ENCODE measurements at regions not wholly inside any gene's neighbourhood (a gene's known extent, or its start where the extent isn't known, plus 50 kb on each side); places are given as distances from the start of the nearest gene placed in this dataset.
A peak's percentile ranks its signal among the peaks of the same experiment; 100 is the strongest.

DNA sequence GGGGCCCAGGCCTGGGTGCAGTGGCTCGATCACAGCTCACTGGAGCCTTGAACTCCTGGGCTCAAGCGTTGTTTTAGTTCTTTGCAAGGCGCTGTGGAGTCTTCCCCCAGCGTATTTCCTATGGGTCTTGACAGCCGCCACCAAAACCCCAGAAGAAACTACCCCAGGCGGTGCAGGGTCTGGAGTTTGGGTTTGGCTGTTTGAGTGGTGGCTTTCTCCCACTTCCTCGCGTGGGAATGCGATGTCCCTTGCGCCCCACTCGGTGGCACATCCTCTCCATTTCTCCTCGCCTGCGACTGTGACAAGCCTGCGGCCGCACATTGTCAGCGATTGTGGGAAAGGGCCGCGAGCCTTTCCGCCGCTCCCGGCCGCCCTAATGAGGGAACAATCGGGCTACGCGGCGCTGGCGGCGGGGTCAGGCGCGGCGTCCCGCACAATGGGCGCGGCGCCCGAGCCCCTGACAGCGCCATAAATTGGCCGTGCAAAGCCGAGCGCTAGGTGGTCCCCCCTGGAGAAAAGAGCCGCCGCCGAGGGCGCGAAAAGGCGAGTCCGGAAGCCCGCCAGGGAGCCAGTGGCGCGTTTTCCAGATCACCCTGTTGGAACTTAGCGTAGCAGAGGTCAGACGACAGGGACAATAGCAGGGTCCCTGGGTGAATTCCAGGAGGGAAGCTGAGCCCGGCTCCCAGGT, 194.9 kb upstream of the POU3F3 start:
- TF ChIP-seq, protein P1, sequence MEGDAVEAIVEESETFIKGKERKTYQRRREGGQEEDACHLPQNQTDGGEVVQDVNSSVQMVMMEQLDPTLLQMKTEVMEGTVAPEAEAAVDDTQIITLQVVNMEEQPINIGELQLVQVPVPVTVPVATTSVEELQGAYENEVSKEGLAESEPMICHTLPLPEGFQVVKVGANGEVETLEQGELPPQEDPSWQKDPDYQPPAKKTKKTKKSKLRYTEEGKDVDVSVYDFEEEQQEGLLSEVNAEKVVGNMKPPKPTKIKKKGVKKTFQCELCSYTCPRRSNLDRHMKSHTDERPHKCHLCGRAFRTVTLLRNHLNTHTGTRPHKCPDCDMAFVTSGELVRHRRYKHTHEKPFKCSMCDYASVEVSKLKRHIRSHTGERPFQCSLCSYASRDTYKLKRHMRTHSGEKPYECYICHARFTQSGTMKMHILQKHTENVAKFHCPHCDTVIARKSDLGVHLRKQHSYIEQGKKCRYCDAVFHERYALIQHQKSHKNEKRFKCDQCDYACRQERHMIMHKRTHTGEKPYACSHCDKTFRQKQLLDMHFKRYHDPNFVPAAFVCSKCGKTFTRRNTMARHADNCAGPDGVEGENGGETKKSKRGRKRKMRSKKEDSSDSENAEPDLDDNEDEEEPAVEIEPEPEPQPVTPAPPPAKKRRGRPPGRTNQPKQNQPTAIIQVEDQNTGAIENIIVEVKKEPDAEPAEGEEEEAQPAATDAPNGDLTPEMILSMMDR (IDR thresholded peaks at IDR 0.05; ENCODE audit: insufficient read depth, low read length, poor library complexity, severe bottlenecking) = no peak
- peak overlapping the region; percentile 11 for H3K4me3 ChIP-seq (ENCODE audit: low read depth, low read length)
- H3K36me3 ChIP-seq (ENCODE audit: control insufficient read depth, insufficient read depth, low read length) = no peaks in the 10 kb centered on the region
- peaks cover 10% of the 10 kb centered on the region for H3K27me3 ChIP-seq (ENCODE audit: control insufficient read depth, insufficient read depth, low read length)
- no peak for DNase-seq (ENCODE audit: low read depth)

DNA sequence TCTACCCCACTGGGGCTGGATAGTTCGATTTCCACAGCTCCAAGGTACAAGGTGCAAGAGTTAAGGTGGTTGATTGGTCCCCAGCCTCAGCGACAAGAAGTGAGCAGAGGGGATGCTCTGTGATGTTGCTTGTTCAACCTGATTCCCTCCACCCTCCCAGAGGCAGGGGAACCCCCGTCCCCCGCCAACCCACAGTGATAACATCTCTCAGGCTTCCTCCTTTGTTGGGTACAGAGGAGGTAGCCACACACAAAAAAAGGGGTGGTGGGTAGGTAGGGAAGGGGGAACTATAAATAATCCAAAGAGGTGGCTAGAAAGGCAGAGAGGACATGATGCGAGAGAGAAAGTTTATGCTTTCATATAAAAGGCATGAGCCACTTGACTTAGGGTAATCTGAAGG, 192.9 kb upstream of the POU3F3 start:
- Histone ChIP-seq H3K36me3 (ENCODE audit: control insufficient read depth, insufficient read depth, low read length) (no peaks in the 10 kb centered on the region), H3K4me3 (ENCODE audit: low read depth, low read length) (no peak overlapping the region), H3K27me3 (ENCODE audit: control insufficient read depth, insufficient read depth, low read length) (peaks cover 10% of the 10 kb centered on the region)
- DNase-seq (ENCODE audit: low read depth) = no peak
- TF ChIP-seq, protein P1 (IDR thresholded peaks at IDR 0.05; ENCODE audit: insufficient read depth, low read length, poor library complexity, severe bottlenecking) = no peak

DNA sequence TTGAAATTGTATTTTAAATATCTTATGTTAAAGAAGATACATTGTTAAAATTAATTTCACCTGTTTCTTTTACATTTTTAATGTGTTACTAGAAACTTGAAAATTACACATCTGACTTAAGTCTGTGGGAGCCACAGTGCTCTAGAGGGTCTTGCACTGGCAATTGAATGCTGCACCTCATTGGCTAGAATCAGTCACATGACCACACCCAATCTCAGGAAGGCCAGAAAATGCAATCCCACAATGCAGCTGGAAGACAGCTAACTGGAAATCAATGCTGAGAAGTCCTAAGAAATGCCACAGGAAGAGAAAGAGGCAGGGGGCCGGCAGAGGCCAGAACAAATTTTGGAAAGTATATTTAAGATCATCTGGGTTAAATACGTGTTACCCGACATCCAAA, 189.2 kb upstream of the POU3F3 start:
- TF ChIP-seq, protein P1 (IDR thresholded peaks at IDR 0.05; ENCODE audit: insufficient read depth, low read length, poor library complexity, severe bottlenecking) = no peak
- no peak overlapping the region for H3K4me3 ChIP-seq (ENCODE audit: low read depth, low read length)
- H3K27me3 ChIP-seq (ENCODE audit: control insufficient read depth, insufficient read depth, low read length) = no peaks in the 10 kb centered on the region
- no peak for DNase-seq (ENCODE audit: low read depth)
- H3K36me3 ChIP-seq (ENCODE audit: control insufficient read depth, insufficient read depth, low read length) = no peaks in the 10 kb centered on the region

DNA sequence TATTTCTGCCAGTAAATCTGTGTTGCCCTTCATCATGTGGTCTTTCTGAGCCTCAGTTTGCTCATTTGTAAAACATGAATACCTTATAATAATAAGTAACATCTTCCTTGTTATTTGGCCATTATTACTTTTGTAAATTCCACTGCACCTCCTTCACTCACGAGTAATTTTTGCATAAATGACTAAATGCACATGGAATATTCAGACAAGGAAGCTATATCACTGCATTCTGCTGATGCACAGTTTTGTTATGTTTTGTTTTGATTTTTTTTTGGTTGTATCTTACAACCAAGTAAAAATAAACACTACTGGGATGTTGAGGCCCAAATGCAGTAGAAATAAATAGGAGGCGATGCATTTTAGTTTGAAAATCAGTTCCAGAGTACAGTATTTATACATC, 185.3 kb upstream of the POU3F3 start:
- no peak for DNase-seq (ENCODE audit: low read depth)
- Histone ChIP-seq H3K4me3 (ENCODE audit: low read depth, low read length) (no peak overlapping the region), H3K36me3 (ENCODE audit: control insufficient read depth, insufficient read depth, low read length) (no peaks in the 10 kb centered on the region), H3K27me3 (ENCODE audit: control insufficient read depth, insufficient read depth, low read length) (no peaks in the 10 kb centered on the region)
- TF ChIP-seq, protein P1 (IDR thresholded peaks at IDR 0.05; ENCODE audit: insufficient read depth, low read length, poor library complexity, severe bottlenecking) = no peak

DNA sequence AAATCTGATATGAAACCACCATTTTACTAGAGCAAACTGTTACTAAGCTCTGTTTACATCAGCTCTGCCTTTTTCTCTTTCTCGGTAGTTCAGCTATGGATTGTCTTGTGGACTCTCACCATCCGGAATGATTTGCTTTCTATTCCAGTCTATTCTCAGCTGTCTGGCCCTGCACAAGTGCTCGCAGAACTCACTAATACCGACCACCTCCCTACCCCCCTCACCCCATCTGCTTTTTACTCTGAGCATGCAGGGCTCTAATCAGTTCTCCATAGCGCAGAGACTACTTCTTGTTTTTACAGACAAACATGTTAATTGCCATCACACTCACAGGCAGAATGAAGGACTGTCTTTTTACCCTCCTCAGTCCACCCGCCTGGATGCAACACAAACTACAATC, 180.7 kb upstream of the POU3F3 start:
- no peaks in the 10 kb centered on the region for H3K27me3 ChIP-seq (ENCODE audit: control insufficient read depth, insufficient read depth, low read length)
- H3K36me3 ChIP-seq (ENCODE audit: control insufficient read depth, insufficient read depth, low read length) = no peaks in the 10 kb centered on the region
- TF ChIP-seq, protein P1 (IDR thresholded peaks at IDR 0.05; ENCODE audit: insufficient read depth, low read length, poor library complexity, severe bottlenecking) = no peak
- no peak for DNase-seq (ENCODE audit: low read depth)
- no peak overlapping the region for H3K4me3 ChIP-seq (ENCODE audit: low read depth, low read length)

DNA sequence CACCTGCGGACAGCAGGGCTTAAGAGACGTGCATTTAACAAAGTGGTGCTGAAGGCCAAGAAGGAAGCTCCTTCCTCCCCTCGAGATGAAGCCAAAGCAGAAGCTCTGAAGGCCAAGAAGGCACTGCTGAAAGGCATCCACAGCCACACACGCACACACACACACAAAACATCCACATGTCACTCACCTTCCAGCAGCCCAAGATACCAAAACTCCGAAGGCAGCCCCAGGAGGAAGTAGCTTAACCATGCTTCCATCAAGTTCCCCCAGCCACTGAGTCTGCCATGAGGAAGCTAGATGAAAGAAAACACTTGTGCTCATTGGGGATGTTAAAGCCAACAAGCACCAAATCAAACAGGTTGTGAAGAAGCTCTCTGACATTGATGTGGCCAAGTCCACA, 175.7 kb upstream of the POU3F3 start:
- Histone ChIP-seq H3K36me3 (ENCODE audit: control insufficient read depth, insufficient read depth, low read length) (no peaks in the 10 kb centered on the region), H3K27me3 (ENCODE audit: control insufficient read depth, insufficient read depth, low read length) (no peaks in the 10 kb centered on the region), H3K4me3 (ENCODE audit: low read depth, low read length) (no peak overlapping the region)
- TF ChIP-seq, protein P1 (IDR thresholded peaks at IDR 0.05; ENCODE audit: insufficient read depth, low read length, poor library complexity, severe bottlenecking) = no peak
- DNase-seq (ENCODE audit: low read depth) = no peak
